Natural killer cell (primary cell): ENCODE measurements at regions not wholly inside any gene's neighbourhood (a gene's known extent, or its start where the extent isn't known, plus 50 kb on each side); places are given as distances from the start of the nearest gene placed in this dataset.

Experiments
- ATAC-seq, 3 donors: fragments of 150-1000 bp in 2 of 3; fragments of 200-7000 bp in 1 of 3; cut with Tn5 transposase; 1 replicate in 1 of 3; 2 replicates in 2 of 3; pipeline ENCODE4 v1.10.0; 2021; ENCODE audit warnings: mild to moderate bottlenecking in 2 of 3, moderate library complexity in 2 of 3
- DNase-seq, 2 donors: peaks; one replicate each; pipeline versions ENCODE4 v3.0.0 to v3.0.0-alpha.2; 2013 to 2021; ENCODE audit warnings: mixed read lengths in 1 of 2
- H3K27ac ChIP-seq: one replicate; pipeline ENCODE4 v1.5.1; 2013; ENCODE audit warnings: mild to moderate bottlenecking, low read length
- H3K27me3 ChIP-seq: one replicate; pipeline ENCODE4 v1.6.1; 2013; ENCODE audit warnings: low read length; ENCODE audit not compliant: control insufficient read depth, insufficient read depth
- H3K36me3 ChIP-seq: one replicate; pipeline ENCODE4 v1.6.1; 2013; ENCODE audit warnings: low read length; ENCODE audit not compliant: control insufficient read depth, insufficient read depth
- H3K4me1 ChIP-seq: one replicate; pipeline ENCODE4 v1.6.1; 2013; ENCODE audit warnings: low read length; ENCODE audit not compliant: control insufficient read depth, insufficient read depth
- H3K4me3 ChIP-seq: one replicate; pipeline ENCODE4 v1.5.1; 2013; ENCODE audit warnings: low read length
- H3K9me3 ChIP-seq: one replicate; pipeline ENCODE4 v1.6.1; 2013; ENCODE audit warnings: low read length; ENCODE audit not compliant: control insufficient read depth, insufficient read depth
- H3K27ac Mint-ChIP-seq, 2 donors: one replicate each; pipeline ENCODE4 v1.8.0; 2022; ENCODE audit warnings: mild to moderate bottlenecking in 2 of 2, mixed read lengths in 2 of 2, moderate library complexity in 1 of 2
- H3K27me3 Mint-ChIP-seq, 2 donors: one replicate each; pipeline ENCODE4 v1.8.0; 2022; ENCODE audit warnings: low read depth in 2 of 2, mixed read lengths in 2 of 2
- H3K36me3 Mint-ChIP-seq: one replicate; pipeline ENCODE4 v1.8.0; 2022; ENCODE audit warnings: mixed read lengths
- H3K4me1 Mint-ChIP-seq, 2 donors: one replicate each; pipeline ENCODE4 v1.8.0; 2022; ENCODE audit warnings: mixed read lengths in 2 of 2
- H3K4me3 Mint-ChIP-seq: one replicate; pipeline ENCODE4 v1.8.0; 2022; ENCODE audit warnings: mild to moderate bottlenecking, moderate library complexity, mixed read lengths
- H3K9me3 Mint-ChIP-seq, 2 donors: one replicate each; pipeline ENCODE4 v1.8.0; 2022; ENCODE audit warnings: mixed read lengths in 2 of 2
- CTCF ChIP-seq: fragments of 200-600 bp; IDR thresholded peaks from one replicate; pipeline ENCODE4 v1.8.0; 2022; ENCODE audit warnings: antibody characterized with exemption
- WGBS: methylation state at CpG from one replicate; pipeline ENCODE4 v1.1.7; 2013; ENCODE audit warnings: missing lambda C conversion rate; ENCODE audit not compliant: insufficient coverage; 5-methylcytosine and 5-hydroxymethylcytosine counted together
- intact Hi-C: fragments of 100-400 bp; cut with micrococcal nuclease; formaldehyde crosslinking; loops from one replicate; pipeline ENCODE4 v1.14.2; 2022

- DNase-seq, result no peak
- Histone ChIP-seq H3K4me3 (no peak overlapping the region), H3K4me1 (no peaks in the 10 kb centered on the region), H3K9me3 (peaks cover 11% of the 10 kb centered on the region), H3K36me3 (no peaks in the 10 kb centered on the region), H3K27me3 (no peaks in the 10 kb centered on the region), H3K27ac (no peak overlapping the region)
- H3K4me3 Mint-ChIP-seq, result no peak overlapping the region
- intact Hi-C loops, result no loop called here
- WGBS, result 70% methylated on average over 1 of the region's 2 CpGs
- H3K36me3 Mint-ChIP-seq, result no peaks in the 10 kb centered on the region
- H3K9me3 Mint-ChIP-seq, result peaks cover 11 to 16% of the 10 kb centered on the region in 2 donors
- H3K27ac Mint-ChIP-seq, result no peak overlapping the region
- TF ChIP-seq CTCF, result no peak
- ATAC-seq, result no peak
- no peaks in the 10 kb centered on the region for H3K4me1 Mint-ChIP-seq
- no peaks in the 10 kb centered on the region for H3K27me3 Mint-ChIP-seq
Measured at GRCh38 chr18:30134020-30134419, 908.5 kb downstream of the DSC3 start.

- Histone ChIP-seq H3K27me3 (no peaks in the 10 kb centered on the region), H3K36me3 (no peaks in the 10 kb centered on the region), H3K4me3 (no peak overlapping the region), H3K9me3 (peaks cover 9% of the 10 kb centered on the region), H3K27ac (no peak overlapping the region), H3K4me1 (no peaks in the 10 kb centered on the region)
- WGBS, result no CpG with 5 or more reads among the region's 1 CpG
- Mint-ChIP-seq H3K4me1 (no peaks in the 10 kb centered on the region), H3K9me3 (peaks cover 17 to 22% of the 10 kb centered on the region in 2 donors), H3K27ac (no peak overlapping the region), H3K27me3 (no peaks in the 10 kb centered on the region), H3K4me3 (no peak overlapping the region), H3K36me3 (no peaks in the 10 kb centered on the region)
- intact Hi-C loops, result no loop called here
- DNase-seq (no peak), ATAC-seq (no peak)
- TF ChIP-seq CTCF, result no peak
Measured at GRCh38 chr18:30132959-30133358, 909.6 kb downstream of the DSC3 start.

GRCh38 chr18:30121397-30121796 is 921.1 kb downstream of the DSC3 start:
- Histone ChIP-seq H3K4me1 (no peaks in the 10 kb centered on the region), H3K27ac (no peak overlapping the region), H3K27me3 (no peaks in the 10 kb centered on the region), H3K4me3 (no peak overlapping the region), H3K36me3 (no peaks in the 10 kb centered on the region), H3K9me3 (peaks cover 3% of the 10 kb centered on the region)
- WGBS, result no CpG with 5 or more reads among the region's 1 CpG
- Mint-ChIP-seq H3K9me3 (peaks cover 6 to 9% of the 10 kb centered on the region in 2 donors), H3K27ac (no peak overlapping the region), H3K27me3 (no peaks in the 10 kb centered on the region), H3K36me3 (no peaks in the 10 kb centered on the region), H3K4me1 (no peaks in the 10 kb centered on the region), H3K4me3 (no peak overlapping the region)
- intact Hi-C loops, result no loop called here
- no peak for TF ChIP-seq CTCF
- ATAC-seq, result no peak
- no peak for DNase-seq

- no peaks in the 10 kb centered on the region for H3K36me3 Mint-ChIP-seq
- H3K4me3 Mint-ChIP-seq, result no peak overlapping the region
- Histone ChIP-seq H3K9me3 (peaks cover 6% of the 10 kb centered on the region), H3K27me3 (no peaks in the 10 kb centered on the region), H3K4me1 (no peaks in the 10 kb centered on the region), H3K4me3 (no peak overlapping the region), H3K27ac (no peak overlapping the region), H3K36me3 (no peaks in the 10 kb centered on the region)
- intact Hi-C loops, result no loop called here
- no peak overlapping the region for H3K27ac Mint-ChIP-seq
- no peak for TF ChIP-seq CTCF
- no peaks in the 10 kb centered on the region for H3K4me1 Mint-ChIP-seq
- DNase-seq (no peak), ATAC-seq (no peak)
- no peaks in the 10 kb centered on the region for H3K27me3 Mint-ChIP-seq
- H3K9me3 Mint-ChIP-seq, result peaks cover 1 to 2% of the 10 kb centered on the region in 2 donors
Measured at GRCh38 chr18:30113454-30113853, 929.1 kb downstream of the DSC3 start.
